Lung microvascular endothelial cell (primary cell): ENCODE measurements at regions not wholly inside any gene's neighbourhood (a gene's known extent, or its start where the extent isn't known, plus 50 kb on each side); places are given as distances from the start of the nearest gene placed in this dataset.

Experiments
- DNase-seq, 2 donors: peaks; one replicate each; pipeline versions ENCODE4 v3.0.0 to v3.0.0-alpha.2; 2010; ENCODE audit warnings: low read depth in 2 of 2

GRCh38 chr15:95887666-95888390 is 442.7 kb upstream of the NR2F2 start:
- DNase-seq, result peak; percentile 17 to 31

- DNase-seq, result no peak
These were observed 441.7 kb upstream of the NR2F2 start for GRCh38 chr15:95888762-95889161.

GRCh38 chr15:95894407-95894956 is 436.0 kb upstream of the NR2F2 start:
- DNase-seq, result peak in 1 of 2 donors; percentile 21

GRCh38 chr15:95895508-95895907 is 435.0 kb upstream of the NR2F2 start:
- no peak for DNase-seq

GRCh38 chr15:95897651-95898050 is 432.8 kb upstream of the NR2F2 start:
- DNase-seq, result no peak

GRCh38 chr15:95898761-95899160 is 431.7 kb upstream of the NR2F2 start:
- no peak for DNase-seq

GRCh38 chr15:95901271-95901670 is 429.2 kb upstream of the NR2F2 start:
- no peak for DNase-seq

- DNase-seq, result peak in 1 of 2 donors; percentile 22
These were observed 427.9 kb upstream of the NR2F2 start for GRCh38 chr15:95902606-95903005.

GRCh38 chr15:95903352-95903751 is 427.1 kb upstream of the NR2F2 start:
- DNase-seq, result no peak

- no peak for DNase-seq
These were observed 419.8 kb upstream of the NR2F2 start for GRCh38 chr15:95910643-95911212.

GRCh38 chr15:95911570-95912279 is 418.8 kb upstream of the NR2F2 start:
- DNase-seq, result no peak

- DNase-seq, result no peak
These were observed 418.2 kb upstream of the NR2F2 start for GRCh38 chr15:95912280-95912625.

- DNase-seq, result no peak
These were observed 417.8 kb upstream of the NR2F2 start for GRCh38 chr15:95912728-95913127.

- DNase-seq, result no peak
These were observed 413.9 kb upstream of the NR2F2 start for GRCh38 chr15:95916568-95916967.

- no peak for DNase-seq
These were observed 412.0 kb upstream of the NR2F2 start for GRCh38 chr15:95918525-95918924.

GRCh38 chr15:95919460-95919859 is 411.0 kb upstream of the NR2F2 start:
- no peak for DNase-seq

- no peak for DNase-seq
These were observed 409.1 kb upstream of the NR2F2 start for GRCh38 chr15:95921404-95921803.

GRCh38 chr15:95922431-95922830 is 408.1 kb upstream of the NR2F2 start:
- no peak for DNase-seq

GRCh38 chr15:95923792-95924191 is 406.7 kb upstream of the NR2F2 start:
- no peak for DNase-seq

GRCh38 chr15:95928822-95929221 is 401.7 kb upstream of the NR2F2 start:
- no peak for DNase-seq

GRCh38 chr15:95929232-95929846 is 401.2 kb upstream of the NR2F2 start:
- no peak for DNase-seq
